SU-DHL-6 (cell line): ENCODE measurements at regions not wholly inside any gene's neighbourhood (a gene's known extent, or its start where the extent isn't known, plus 50 kb on each side); places are given as distances from the start of the nearest gene placed in this dataset.

Source experiments
- EZH2phosphoT487 ChIP-seq: fragments of 200-600 bp; sonication (generic), shearing (Covaris generic); conservative IDR thresholded peaks from 2 replicates; pipeline ENCODE4 v1.6.1; 2018; ENCODE audit warnings: mild to moderate bottlenecking, antibody characterized with exemption, low read length, moderate library complexity, mixed read lengths
- TF ChIP-seq, protein P1 (sequence below): fragments of 200-600 bp; sonication (generic); IDR thresholded peaks from one replicate; pipeline ENCODE4 v1.5.1; 2017; ENCODE audit warnings: antibody characterized with exemption, mild to moderate bottlenecking, low read length, moderate library complexity; ENCODE audit not compliant: insufficient read depth, poor library complexity, severe bottlenecking

DNA sequence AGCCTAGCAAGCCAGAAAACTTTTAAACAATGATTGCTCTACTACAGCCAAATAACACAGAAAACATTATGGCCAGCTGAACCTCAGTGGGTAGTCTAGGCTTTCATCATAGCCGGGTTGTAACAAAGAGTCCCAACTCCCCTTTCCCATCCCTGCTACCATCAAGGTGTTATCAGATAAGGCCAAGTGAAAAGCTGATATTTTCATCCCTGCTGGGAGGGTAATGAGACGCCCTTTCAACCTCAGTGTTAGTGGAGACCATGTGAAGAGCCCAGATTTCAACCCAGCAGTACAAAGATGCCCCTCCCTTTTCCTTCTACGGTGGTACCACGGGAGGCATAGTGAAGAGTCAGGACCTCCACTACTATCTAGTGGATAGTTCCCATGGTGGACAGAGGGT lies 433.7 kb downstream of the GPM6A start:
- TF ChIP-seq, protein P1, sequence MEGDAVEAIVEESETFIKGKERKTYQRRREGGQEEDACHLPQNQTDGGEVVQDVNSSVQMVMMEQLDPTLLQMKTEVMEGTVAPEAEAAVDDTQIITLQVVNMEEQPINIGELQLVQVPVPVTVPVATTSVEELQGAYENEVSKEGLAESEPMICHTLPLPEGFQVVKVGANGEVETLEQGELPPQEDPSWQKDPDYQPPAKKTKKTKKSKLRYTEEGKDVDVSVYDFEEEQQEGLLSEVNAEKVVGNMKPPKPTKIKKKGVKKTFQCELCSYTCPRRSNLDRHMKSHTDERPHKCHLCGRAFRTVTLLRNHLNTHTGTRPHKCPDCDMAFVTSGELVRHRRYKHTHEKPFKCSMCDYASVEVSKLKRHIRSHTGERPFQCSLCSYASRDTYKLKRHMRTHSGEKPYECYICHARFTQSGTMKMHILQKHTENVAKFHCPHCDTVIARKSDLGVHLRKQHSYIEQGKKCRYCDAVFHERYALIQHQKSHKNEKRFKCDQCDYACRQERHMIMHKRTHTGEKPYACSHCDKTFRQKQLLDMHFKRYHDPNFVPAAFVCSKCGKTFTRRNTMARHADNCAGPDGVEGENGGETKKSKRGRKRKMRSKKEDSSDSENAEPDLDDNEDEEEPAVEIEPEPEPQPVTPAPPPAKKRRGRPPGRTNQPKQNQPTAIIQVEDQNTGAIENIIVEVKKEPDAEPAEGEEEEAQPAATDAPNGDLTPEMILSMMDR, result no peak
- TF ChIP-seq EZH2phosphoT487, result no peak
